ENCODE measurements at regions not wholly inside any gene's neighbourhood (a gene's known extent, or its start where the extent isn't known, plus 50 kb on each side); places are given as distances from the start of the nearest gene placed in this dataset.

GRCh38 chr1:234845097-234845660 lies 235.2 kb upstream of the IRF2BP2 start:
- Histone ChIP-seq H3K9me1 (ENCODE audit: control insufficient read depth, insufficient read depth, low read length) (no peaks in the 10 kb centered on the region), H3K4me2 (ENCODE audit: insufficient read depth, low read length) (no peak overlapping the region), H3K36me3 (ENCODE audit: control insufficient read depth, insufficient read depth, low read length) (no peaks in the 10 kb centered on the region), H3K27me3 (ENCODE audit: control insufficient read depth in 2 of 2, insufficient read depth in 2 of 2, low read length in 2 of 2) (no peaks in the 10 kb centered on the region), H3K9ac (ENCODE audit: insufficient read depth in 1 of 2, low read depth in 2 of 2, low read length in 2 of 2) (no peak overlapping the region), H3K4me1 (replicated peaks in 1 of 2; ENCODE audit: control insufficient read depth in 2 of 2, insufficient read depth in 2 of 2, low read length in 2 of 2) (peaks cover 13 to 61% of the 10 kb centered on the region in 2 experiments), H3K79me2 (ENCODE audit: control insufficient read depth, insufficient read depth, low read length) (no peaks in the 10 kb centered on the region), H4K20me1 (replicated peaks; ENCODE audit: control insufficient read depth, insufficient read depth, low read length) (no peaks in the 10 kb centered on the region), H3K4me3 (no peak overlapping the region), H3K9me3 (replicated peaks; ENCODE audit: control insufficient read depth, insufficient read depth, low read depth, low read length) (no peaks in the 10 kb centered on the region), H3K27ac (ENCODE audit: extremely low read depth, low read depth, low read length) (no peak overlapping the region), H2AFZ (ENCODE audit: low read depth, low read length) (peak overlapping the region; percentile 40; the same call in 1 of the 2 replicates)
- DNase-seq (ENCODE audit: extremely low read depth in 1 of 4, low spot score in 3 of 4) = no peak
- BruUV-seq (replicated peaks) = no TSS peak
- ATAC-seq = no peak
- 50% methylated on average over 5 of the region's 5 CpGs for WGBS (ENCODE audit: insufficient coverage, low coverage, missing lambda C conversion rate)
- ChIA-PET CTCF (ENCODE audit: low intra/inter-chr PET ratio) (no interaction called here), POLR2A (interaction anchor here (0.7 to 1.3 kb wide), 2 partner anchors 13 to 22 kb away, joined by 3 read pairs; no protein-coding TSS in a partner anchor)
- FAIRE-seq = no peak
- TF ChIP-seq NFE2 (IDR thresholded peaks at IDR 0.05; ENCODE audit: low read depth) = peak; percentile 37
- no peak for TF ChIP-seq ZNF280A (IDR thresholded peaks at IDR 0.05; ENCODE audit: low read depth, partially characterized antibody)
- peak; percentile 9; the same call in 1 of the 2 replicates for TF ChIP-seq MYC (IDR thresholded peaks at IDR 0.05; ENCODE audit: low read depth, low read length)
- no peak for TF ChIP-seq MYC (CRISPR knock-in tag; IDR thresholded peaks at IDR 0.05; ENCODE audit: borderline replicate concordance, low read depth)
- no peak for TF ChIP-seq HINFP (tag; conservative IDR thresholded peaks at IDR 0.05; ENCODE audit: low read depth)
- no peak for TF ChIP-seq ZNF695 (CRISPR knock-in tag; IDR thresholded peaks at IDR 0.05)
- intact Hi-C loops (cut with micrococcal nuclease) = no loop called here
- in situ Hi-C loops (cut with MboI) = no loop called here

All from K562 (cell line).